Bronchial epithelial cell (primary cell): ENCODE measurements at regions not wholly inside any gene's neighbourhood (a gene's known extent, or its start where the extent isn't known, plus 50 kb on each side); places are given as distances from the start of the nearest gene placed in this dataset.

Source experiments
- DNase-seq: peaks from one replicate; pipeline ENCODE4 v3.0.0-alpha.2; 2010; ENCODE audit warnings: low read depth
- FAIRE-seq: peaks from 2 replicates; lab custom pipeline; 2011; peaks lifted over from hg19 to GRCh38; lab: Jason Lieb, UNC
- H3K27me3 ChIP-seq: 2 replicates; pipeline ENCODE4 v1.5.1; 2011; ENCODE audit warnings: low read length; ENCODE audit not compliant: control insufficient read depth, insufficient read depth
- H3K36me3 ChIP-seq: 2 replicates; pipeline ENCODE4 v1.5.1; 2011; ENCODE audit warnings: low read length; ENCODE audit not compliant: control insufficient read depth, insufficient read depth
- H3K4me3 ChIP-seq: 2 replicates; pipeline ENCODE4 v1.5.1; 2011; ENCODE audit warnings: mild to moderate bottlenecking, low read depth, low read length, control low read depth
- TF ChIP-seq, protein P1 (sequence below): IDR thresholded peaks from 2 replicates; pipeline ENCODE4 v1.5.1; 2011; ENCODE audit warnings: mild to moderate bottlenecking, moderate library complexity, low read length, control low read depth, inconsistent platforms; ENCODE audit not compliant: insufficient read depth, severe bottlenecking

DNA sequence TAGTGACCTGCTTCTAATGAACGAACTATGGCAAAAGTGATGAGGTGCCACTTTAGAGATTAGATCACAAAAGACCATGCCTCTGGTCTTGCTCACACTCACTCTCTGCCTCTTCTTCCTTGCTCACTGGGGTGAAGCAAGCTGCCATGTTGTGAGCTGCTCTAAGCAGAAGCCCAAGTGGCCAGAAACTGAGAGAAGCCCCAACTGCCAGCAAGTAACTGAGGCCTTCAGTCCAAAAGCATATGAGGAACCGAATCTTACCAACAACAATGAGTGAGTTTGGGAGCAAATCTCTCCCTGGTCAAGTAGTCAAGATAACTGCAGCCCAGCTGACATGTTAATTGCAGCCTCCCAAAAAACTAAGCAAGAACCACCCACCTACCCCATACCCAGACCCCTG is 126.0 kb upstream of the ACO1 start:
- Histone ChIP-seq H3K4me3 (no peak overlapping the region), H3K36me3 (no peaks in the 10 kb centered on the region), H3K27me3 (no peaks in the 10 kb centered on the region)
- TF ChIP-seq, protein P1, sequence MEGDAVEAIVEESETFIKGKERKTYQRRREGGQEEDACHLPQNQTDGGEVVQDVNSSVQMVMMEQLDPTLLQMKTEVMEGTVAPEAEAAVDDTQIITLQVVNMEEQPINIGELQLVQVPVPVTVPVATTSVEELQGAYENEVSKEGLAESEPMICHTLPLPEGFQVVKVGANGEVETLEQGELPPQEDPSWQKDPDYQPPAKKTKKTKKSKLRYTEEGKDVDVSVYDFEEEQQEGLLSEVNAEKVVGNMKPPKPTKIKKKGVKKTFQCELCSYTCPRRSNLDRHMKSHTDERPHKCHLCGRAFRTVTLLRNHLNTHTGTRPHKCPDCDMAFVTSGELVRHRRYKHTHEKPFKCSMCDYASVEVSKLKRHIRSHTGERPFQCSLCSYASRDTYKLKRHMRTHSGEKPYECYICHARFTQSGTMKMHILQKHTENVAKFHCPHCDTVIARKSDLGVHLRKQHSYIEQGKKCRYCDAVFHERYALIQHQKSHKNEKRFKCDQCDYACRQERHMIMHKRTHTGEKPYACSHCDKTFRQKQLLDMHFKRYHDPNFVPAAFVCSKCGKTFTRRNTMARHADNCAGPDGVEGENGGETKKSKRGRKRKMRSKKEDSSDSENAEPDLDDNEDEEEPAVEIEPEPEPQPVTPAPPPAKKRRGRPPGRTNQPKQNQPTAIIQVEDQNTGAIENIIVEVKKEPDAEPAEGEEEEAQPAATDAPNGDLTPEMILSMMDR: no peak
- no peak for FAIRE-seq
- no peak for DNase-seq

DNA sequence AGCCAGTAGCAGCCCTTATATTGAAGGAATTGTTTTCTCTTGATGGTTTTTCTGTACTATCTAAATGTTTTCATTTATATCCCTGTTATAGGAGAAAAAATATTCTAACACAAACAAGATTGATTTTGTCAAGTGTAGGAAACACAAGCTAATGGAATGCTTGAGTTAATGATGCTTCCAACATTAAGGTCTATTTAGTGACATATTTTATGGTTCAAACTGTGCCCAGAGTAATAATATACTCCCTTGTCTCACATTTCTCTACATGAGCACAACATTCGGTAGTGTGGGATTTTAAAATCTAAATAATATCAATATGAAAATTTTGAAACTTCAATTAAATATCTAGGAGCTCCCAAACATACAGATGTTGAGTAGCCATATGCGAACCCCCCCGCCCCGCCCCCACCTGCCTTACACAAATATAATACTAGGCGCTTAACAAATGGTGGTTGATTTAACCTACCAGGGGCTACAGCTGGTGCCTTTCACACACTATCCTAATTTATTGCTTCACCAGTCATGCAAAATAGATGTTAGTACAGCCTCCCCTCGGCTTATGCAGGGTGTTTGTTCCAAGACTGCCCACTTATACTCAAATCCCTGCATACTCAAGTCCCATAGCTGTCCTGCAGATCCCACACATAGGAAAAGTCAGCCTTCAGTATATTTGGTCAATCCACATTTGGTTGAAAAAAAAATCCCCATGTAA is 124.1 kb upstream of the ACO1 start:
- H3K27me3 ChIP-seq: no peaks in the 10 kb centered on the region
- TF ChIP-seq, protein P1: no peak
- FAIRE-seq (no peak), DNase-seq (no peak)
- no peak overlapping the region for H3K4me3 ChIP-seq
- no peaks in the 10 kb centered on the region for H3K36me3 ChIP-seq

DNA sequence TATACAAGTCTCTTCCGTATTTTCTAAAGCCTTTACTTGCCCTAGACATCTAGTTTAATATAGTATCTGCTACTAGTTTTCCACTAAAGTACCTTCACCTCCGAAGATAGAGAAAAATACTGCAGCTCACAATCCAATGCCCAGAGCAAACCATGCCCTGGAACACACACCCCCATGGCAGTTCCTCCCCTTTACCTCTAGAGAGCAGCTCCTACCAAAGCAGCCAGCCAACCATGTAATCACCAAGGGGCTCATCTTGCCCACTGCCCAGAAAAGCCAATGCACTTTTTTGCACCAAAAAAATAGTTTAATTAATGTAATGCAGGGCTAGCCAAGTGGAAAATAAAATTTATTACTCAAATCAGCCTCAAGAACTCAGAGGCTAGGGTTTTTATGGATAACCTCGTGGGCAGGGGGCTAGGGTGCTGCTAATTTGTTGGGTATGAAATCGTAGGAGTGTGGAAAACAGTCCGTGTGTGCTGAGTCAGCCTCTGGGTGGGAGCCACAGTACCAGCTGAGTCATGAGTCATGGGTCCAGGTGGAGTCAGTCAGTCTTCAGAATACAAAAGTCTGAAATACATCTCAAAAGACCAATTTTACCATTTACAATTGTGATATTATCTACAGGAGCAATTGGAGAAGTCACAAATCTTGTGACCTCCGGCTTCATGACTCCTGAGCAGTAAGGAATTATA is 120.1 kb upstream of the ACO1 start:
- no peak for FAIRE-seq
- Histone ChIP-seq H3K4me3 (no peak overlapping the region), H3K27me3 (no peaks in the 10 kb centered on the region), H3K36me3 (no peaks in the 10 kb centered on the region)
- TF ChIP-seq, protein P1: no peak
- DNase-seq: peak; percentile 30

DNA sequence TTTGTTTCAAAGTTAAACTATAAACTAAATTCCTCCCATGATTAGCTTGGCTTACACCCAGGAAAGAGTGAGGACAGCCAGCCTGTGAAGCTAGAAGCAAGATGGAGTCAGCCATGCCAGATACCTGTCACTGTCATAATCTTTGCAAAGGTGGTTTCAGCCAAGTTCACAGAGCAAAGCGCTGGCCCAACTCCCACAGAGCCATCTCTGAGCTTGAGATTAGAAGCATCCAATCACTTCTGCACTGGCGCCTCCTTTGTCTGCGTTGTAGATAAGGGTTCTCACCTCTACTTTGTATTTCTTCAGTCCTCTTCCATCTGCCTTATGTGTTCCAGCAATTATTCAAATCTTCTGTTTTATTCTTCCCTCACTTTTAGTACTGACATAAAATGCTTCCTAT is 119.4 kb upstream of the ACO1 start:
- no peaks in the 10 kb centered on the region for H3K36me3 ChIP-seq
- H3K27me3 ChIP-seq: no peaks in the 10 kb centered on the region
- DNase-seq (no peak), FAIRE-seq (no peak)
- TF ChIP-seq, protein P1: no peak
- H3K4me3 ChIP-seq: no peak overlapping the region

DNA sequence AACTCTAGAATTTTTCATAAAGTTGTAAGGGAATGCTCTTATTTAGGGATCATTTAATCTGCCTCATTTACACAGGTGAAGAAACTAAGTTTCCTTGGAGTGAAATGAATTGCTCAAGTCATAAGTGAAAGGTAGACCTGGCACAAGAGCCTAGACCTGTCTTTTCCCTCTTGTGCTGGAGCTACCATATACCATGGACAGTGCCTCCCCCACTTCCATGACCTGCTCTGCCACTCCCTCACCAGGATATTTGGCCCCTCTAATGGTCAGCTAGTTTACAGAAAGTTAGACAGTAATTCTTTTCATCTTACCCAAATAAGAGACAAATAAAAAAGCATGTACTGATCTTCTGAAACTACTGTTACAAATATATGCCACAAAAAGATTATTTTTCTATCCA is 105.5 kb upstream of the ACO1 start:
- FAIRE-seq: no peak
- Histone ChIP-seq H3K36me3 (no peaks in the 10 kb centered on the region), H3K27me3 (no peaks in the 10 kb centered on the region), H3K4me3 (no peak overlapping the region)
- no peak for DNase-seq
- TF ChIP-seq, protein P1: no peak
